A673 (cell line): ENCODE measurements at regions not wholly inside any gene's neighbourhood (a gene's known extent, or its start where the extent isn't known, plus 50 kb on each side); places are given as distances from the start of the nearest gene placed in this dataset.

Experiments
- EZH2 ChIP-seq: fragments of 200-600 bp; sonication (generic); IDR thresholded peaks from 2 replicates; pipeline ENCODE4 v1.6.1; 2017; ENCODE audit warnings: borderline replicate concordance, low read depth, mild to moderate bottlenecking, mixed read lengths, antibody characterized with exemption, low read length; ENCODE audit not compliant: poor library complexity, severe bottlenecking
- TF ChIP-seq, protein P1 (sequence below): fragments of 300-800, 200-600 bp; sonication (generic); conservative IDR thresholded peaks from 2 replicates; pipeline ENCODE4 v1.5.1; 2017; ENCODE audit warnings: low read depth, mild to moderate bottlenecking, antibody characterized with exemption, low read length, moderate library complexity, mixed read lengths

DNA sequence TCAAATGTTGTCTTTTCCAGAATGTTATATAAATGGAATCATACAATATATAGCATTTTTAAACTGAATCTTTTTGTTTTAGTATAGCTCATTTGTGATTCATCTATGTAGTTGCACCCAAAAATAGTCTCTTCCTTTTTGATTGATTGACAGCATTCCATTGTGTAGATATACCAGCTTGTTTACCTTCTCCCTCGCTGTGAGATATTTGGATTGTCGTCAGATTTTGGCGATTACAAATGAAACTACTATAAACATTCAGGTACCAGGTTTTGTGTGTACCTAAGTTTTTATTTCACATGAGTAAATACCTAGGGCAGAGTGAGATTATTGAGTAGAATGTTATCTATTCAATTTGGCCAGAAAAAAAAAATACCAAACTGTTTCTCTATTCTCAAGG lies 584.7 kb upstream of the SORCS1 start:
- TF ChIP-seq, protein P1, sequence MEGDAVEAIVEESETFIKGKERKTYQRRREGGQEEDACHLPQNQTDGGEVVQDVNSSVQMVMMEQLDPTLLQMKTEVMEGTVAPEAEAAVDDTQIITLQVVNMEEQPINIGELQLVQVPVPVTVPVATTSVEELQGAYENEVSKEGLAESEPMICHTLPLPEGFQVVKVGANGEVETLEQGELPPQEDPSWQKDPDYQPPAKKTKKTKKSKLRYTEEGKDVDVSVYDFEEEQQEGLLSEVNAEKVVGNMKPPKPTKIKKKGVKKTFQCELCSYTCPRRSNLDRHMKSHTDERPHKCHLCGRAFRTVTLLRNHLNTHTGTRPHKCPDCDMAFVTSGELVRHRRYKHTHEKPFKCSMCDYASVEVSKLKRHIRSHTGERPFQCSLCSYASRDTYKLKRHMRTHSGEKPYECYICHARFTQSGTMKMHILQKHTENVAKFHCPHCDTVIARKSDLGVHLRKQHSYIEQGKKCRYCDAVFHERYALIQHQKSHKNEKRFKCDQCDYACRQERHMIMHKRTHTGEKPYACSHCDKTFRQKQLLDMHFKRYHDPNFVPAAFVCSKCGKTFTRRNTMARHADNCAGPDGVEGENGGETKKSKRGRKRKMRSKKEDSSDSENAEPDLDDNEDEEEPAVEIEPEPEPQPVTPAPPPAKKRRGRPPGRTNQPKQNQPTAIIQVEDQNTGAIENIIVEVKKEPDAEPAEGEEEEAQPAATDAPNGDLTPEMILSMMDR = no peak
- no peak for TF ChIP-seq EZH2
